LNCaP clone FGC (cell line): ENCODE measurements at regions not wholly inside any gene's neighbourhood (a gene's known extent, or its start where the extent isn't known, plus 50 kb on each side); places are given as distances from the start of the nearest gene placed in this dataset.

Source experiments
- DNase-seq: peaks from one replicate; pipeline ENCODE4 v3.0.0-alpha.2; 2011; ENCODE audit warnings: low read depth
- H3K4me3 ChIP-seq: 2 replicates; pipeline ENCODE4 v1.5.1; 2011; ENCODE audit warnings: mild to moderate bottlenecking, low read depth, low read length, control low read depth
- TF ChIP-seq, protein P1 (sequence below): IDR thresholded peaks from 2 replicates; pipeline ENCODE4 v1.5.1; 2012; ENCODE audit warnings: mild to moderate bottlenecking; ENCODE audit not compliant: control insufficient read depth, insufficient read depth; ENCODE audit errors: extremely low read depth

DNA sequence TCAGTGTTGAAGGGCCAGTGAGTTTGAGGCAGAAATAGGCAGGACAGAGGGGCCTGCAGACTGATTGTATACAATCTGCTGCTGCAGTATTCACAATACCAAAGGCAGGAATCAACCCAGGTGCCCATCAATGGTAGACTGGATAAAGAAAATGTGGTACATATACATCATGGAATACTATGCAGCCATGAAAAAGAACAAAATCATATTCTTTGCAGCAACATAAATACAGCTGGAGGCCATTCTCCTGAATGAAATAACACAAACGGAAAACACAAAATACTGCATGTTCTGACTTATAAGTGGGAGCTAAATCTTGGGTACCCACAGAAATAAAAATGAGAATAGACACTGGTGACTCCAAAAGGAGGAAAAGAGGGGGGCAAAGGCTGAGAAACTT is 485.1 kb downstream of the XYLT1 start:
- DNase-seq = no peak
- TF ChIP-seq, protein P1, sequence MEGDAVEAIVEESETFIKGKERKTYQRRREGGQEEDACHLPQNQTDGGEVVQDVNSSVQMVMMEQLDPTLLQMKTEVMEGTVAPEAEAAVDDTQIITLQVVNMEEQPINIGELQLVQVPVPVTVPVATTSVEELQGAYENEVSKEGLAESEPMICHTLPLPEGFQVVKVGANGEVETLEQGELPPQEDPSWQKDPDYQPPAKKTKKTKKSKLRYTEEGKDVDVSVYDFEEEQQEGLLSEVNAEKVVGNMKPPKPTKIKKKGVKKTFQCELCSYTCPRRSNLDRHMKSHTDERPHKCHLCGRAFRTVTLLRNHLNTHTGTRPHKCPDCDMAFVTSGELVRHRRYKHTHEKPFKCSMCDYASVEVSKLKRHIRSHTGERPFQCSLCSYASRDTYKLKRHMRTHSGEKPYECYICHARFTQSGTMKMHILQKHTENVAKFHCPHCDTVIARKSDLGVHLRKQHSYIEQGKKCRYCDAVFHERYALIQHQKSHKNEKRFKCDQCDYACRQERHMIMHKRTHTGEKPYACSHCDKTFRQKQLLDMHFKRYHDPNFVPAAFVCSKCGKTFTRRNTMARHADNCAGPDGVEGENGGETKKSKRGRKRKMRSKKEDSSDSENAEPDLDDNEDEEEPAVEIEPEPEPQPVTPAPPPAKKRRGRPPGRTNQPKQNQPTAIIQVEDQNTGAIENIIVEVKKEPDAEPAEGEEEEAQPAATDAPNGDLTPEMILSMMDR = no peak
- H3K4me3 ChIP-seq = no peak overlapping the region

- DNase-seq = no peak
- no peak overlapping the region for H3K4me3 ChIP-seq
- TF ChIP-seq, protein P1 = no peak
Measured at GRCh38 chr16:16988963-16989362, 481.8 kb downstream of the XYLT1 start.

DNA sequence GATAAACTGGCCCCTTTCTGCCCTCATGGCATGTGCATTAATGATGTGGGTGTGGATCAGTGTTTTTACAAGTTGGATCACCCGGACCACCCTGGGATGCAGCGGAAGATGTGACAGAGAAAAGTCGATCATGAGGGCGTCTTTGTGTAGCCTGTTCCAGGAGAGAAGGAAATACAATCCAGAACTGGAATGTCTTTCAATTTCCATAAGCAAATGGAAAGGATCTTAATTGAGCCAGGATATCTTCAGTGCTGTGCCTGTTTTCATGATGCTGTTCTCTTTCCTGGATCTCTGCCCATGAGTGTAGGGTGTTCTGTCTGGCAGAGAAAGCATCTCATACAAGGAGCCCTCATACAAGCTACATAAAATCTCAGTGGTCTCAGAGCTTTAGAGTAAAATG is 481.4 kb downstream of the XYLT1 start:
- TF ChIP-seq, protein P1 = no peak
- H3K4me3 ChIP-seq = no peak overlapping the region
- no peak for DNase-seq

GRCh38 chr16:16991711-16992110 is 479.0 kb downstream of the XYLT1 start:
- TF ChIP-seq, protein P1 = no peak
- H3K4me3 ChIP-seq = no peak overlapping the region
- DNase-seq = no peak

GRCh38 chr16:16992975-16993765 is 477.6 kb downstream of the XYLT1 start:
- DNase-seq = no peak
- TF ChIP-seq, protein P1 = no peak
- H3K4me3 ChIP-seq = no peak overlapping the region

- TF ChIP-seq, protein P1 = no peak
- no peak overlapping the region for H3K4me3 ChIP-seq
- no peak for DNase-seq
Measured at GRCh38 chr16:16994831-16995230, 475.9 kb downstream of the XYLT1 start.

DNA sequence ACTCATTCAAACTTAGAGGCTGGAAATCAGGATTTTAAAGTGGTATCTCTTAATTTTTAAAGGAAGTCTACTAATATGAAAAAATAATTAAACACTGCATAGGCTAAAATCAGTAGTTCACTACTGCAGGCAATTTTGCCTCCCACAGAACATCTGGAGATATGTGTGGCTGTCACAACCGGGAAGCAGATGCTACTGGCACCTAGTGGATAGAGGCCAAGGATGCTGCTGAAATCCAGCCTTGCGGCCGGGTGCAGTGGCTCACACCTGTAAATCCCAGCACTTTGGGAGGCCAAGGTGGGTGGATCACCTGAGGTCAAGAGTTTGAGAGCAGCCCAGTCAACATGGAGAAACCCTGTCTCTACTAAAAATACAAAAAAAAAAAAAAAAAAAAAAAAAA is 473.9 kb downstream of the XYLT1 start:
- no peak overlapping the region for H3K4me3 ChIP-seq
- DNase-seq = no peak
- TF ChIP-seq, protein P1 = no peak
